GM19395 (cell line): ENCODE measurements at regions not wholly inside any gene's neighbourhood (a gene's known extent, or its start where the extent isn't known, plus 50 kb on each side); places are given as distances from the start of the nearest gene placed in this dataset.
"Not testable (repeated sequence)": the region's sequence is repeated elsewhere in the genome, so short reads cannot be mapped to it uniquely, and the experiment has no call there.

Experiments used
- ATAC-seq: cut with Tn5 transposase; IDR thresholded peaks from one replicate; pipeline ENCODE4 v1.9.1; 2021; ENCODE audit warnings: mild to moderate bottlenecking, moderate library complexity; ENCODE audit not compliant: unreplicated experiment

DNA sequence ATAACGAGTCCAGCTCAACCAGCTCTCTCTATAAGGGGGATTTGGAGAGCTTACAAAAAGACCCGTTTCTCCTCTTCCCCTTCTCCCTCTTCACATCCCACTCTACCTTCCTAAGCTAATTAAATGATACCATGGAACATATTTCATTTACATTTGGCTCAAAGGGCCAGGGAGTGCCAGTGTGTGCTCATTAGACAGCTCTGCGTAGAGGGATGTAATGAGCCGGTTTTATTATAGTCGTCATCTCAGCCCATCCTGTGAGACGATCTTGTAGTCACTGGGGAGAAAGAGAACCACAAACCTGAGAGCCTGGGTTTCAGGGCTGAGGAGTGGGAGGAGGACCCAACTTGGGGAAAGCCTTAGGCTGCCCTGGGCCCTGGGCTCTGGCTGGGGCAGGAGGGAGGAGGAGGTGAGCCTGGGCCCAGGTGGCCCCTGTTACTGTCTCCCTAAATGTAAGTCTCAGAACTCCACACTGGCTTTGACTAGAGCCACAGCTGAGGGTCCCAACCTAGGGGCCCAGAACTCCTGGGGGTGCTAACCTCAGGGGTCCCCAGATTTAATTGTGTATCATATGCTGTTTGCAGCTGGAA, 354.6 kb downstream of the MATN1 start:
- no peak for ATAC-seq

DNA sequence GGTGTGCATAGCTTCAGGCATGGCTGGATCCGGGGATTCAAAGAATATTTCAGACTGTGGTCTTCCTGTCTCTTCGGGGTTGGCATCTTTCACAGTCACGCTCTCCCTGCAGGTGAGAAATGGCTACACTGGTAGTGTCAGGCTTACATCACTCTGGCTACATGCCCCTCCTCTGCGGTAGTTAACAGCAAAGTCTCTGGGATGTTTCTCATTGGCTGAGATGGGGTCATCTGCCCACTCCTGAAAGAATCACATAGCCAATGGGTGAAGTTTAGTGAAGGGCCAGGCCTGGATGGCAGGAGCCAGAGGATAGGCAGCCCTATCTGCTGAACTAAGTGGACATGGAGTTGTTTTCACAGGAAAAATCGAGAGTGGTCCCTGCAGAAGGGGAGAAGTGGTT, 356.5 kb downstream of the MATN1 start:
- no peak for ATAC-seq

DNA sequence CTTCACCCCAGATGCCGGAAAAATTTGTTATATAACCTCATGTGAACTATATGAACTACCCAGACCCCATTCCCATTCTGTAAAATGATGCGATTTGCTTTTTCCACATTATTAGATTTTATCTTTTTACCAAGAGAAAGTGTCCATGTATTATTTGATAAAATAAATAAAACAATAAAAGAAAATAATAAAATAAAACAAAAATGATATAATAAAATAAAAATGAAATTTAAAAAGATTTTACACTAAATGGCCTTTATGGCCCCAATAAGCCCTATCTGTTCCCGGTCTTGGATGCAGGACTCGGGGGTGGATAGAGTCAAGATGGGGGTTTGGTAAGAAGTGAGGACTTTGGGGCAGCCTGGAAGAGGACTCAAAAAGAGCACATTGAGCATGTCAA, 357.2 kb downstream of the MATN1 start:
- no peak for ATAC-seq

DNA sequence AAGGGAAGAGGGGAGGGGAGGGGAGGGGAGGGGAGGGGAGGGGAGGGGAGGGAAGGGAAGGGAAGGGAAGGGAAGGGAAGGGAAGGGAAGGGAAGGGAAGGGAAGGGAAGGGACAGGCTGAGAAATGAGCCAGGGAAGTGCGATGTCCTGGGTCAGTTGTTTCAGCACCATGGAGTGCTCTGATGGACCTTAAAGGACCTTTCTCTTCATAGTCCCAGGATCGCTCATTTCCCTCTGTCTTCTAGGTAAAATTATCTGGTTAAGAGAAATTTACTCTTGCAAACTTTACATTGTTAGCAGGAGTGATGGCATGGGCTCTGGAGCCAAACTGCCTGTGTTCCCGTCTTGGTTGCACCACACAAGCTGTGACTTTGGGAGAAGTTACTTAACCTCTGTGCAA, 357.8 kb downstream of the MATN1 start:
- no peak for ATAC-seq

DNA sequence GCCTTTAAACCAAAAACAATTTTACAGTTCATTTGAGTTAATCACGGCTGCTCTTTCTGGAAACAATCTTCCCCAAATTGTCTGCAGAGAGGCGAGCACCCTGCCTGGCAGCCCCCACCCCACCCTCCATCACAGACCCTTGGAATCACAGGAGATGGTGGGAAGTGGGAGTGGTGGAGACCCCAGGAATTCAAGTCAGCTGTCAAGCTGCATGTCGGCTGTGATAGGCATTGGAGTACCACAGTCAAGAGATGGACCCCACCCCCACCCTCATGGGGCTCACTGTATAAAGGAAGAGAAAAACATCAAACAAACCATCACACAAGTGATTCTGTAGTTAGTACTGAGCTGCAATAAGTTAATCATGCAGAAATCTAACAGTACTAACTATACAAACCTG, 360.4 kb downstream of the MATN1 start:
- ATAC-seq: no peak

DNA sequence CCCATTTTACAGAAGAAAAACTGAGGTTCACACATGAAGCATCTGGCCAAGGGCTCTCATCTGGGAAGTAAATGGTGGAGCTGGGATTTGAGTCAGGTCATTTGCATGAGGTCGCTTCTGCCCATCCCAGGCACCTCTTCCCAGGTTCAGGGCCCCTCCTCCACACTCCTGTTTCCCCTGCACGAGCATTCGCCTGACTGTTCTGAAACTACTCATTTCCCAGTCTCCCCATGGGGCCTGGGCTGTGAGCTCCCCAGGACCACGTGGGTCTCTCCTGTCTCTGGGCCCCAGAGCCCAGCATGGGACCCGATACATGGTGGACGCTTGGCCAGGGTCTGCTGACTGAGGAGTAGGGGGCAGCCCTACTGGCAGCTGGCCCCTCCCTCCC, 360.8 kb downstream of the MATN1 start:
- ATAC-seq: no peak

DNA sequence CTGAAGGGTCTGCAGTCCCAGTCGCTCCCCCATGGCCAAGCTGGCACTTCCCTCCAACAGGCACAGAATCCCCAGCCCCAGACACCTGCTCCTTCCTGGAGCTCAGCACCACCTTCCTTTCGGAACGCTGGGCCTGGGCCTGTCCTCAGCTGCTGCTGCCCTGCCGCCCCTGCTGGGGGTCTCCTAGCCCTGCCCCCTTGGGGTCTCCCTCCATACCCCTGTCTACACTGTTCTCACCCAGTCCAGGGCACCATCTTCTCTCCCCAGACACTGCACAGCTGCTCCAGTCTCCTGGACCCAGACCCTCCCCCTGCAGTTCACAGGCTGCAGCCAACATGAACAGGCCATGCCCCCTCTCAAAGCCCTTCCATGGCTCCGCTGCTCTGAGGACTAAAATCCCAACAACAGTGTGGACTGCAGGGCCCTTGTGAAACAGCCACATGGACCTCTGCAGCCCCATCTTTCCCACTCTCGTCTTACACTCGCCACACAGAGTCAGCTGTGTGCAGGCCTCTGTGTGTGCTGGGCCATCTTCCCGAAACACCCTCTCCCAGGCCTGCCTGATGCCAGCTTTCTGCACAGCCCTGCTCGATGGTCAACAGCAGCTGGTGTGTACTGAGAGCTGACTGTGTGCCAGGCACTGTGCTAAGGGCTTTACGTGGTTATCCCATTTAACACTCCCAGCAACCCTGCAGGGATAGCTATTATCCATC, 361.3 kb downstream of the MATN1 start:
- ATAC-seq: not testable (repeated sequence)

GRCh38 chr1:30360753-30361152, 362.6 kb downstream of the MATN1 start:
- no peak for ATAC-seq

DNA sequence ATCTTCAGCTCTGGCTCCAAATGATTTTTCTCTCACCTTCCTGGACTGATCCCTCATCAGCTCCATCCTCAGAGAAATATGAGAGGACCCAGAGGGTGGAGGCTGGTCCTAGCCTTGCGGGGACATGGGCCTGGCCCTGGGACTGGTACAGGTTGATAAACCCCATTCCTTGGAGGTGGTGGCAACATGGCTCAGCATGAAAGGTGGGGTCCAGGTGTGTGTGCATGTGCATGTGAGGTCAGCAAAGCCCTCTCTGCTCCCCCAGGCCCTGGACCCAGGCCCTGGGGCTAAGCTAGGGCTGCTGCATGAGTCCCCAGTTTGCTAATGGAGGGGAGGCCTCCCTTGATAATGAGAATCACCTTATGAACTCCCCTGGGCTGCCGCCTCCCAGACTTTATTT, 363.1 kb downstream of the MATN1 start:
- ATAC-seq: no peak

DNA sequence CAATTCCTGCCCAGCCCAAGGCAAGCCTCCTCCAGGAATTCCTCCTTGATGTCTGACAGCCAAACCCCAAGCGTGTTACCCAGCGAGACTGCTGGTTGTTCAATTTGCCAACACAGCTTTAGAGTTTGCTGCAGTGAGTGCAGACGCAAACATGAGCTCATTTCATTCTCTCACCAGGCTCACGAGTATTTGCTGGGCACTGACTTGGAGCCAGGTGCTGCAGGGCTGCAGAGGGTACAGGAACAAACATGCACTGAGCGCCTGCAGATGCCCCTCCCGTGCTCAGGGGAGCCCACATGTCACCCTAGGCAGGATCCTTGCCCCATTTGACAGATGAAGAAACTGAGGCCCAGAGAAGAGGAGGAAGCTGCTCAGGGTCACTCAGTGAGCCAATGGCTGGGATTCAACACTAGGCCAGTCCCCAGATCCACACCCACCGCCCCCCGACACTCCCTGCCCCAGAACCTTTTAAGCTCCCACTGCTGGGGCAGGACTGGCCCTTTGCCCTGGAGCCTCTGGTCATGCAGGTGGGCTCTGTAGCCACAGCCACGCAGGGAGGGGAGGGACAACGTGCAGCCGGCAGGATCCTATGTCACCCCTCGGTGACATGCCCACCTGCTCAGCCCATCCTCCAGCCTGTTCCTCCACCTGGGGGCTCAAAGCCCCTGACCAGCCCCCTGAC, 363.7 kb downstream of the MATN1 start:
- ATAC-seq: no peak

DNA sequence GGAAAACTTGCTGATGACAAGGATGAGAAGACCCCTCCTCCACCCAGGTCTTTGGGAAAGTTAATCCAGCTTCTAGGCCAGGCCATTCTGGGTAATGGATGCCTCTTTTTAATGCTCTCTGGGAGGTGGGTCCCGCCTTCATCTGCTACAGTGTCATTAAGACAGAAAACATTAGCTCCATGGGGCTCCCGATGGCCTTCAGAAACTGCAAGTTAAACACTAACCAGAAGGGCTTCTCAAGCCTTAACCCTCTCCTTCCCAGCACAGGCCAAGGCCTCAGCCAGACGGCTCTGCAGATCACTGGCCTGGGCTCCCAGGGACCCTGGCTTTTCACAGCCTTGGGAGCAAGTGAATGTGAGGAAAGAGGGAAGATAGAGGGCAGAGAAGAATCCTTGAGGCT, 364.9 kb downstream of the MATN1 start:
- ATAC-seq: no peak

GRCh38 chr1:30356839-30357238, 366.5 kb downstream of the MATN1 start:
- no peak for ATAC-seq

- ATAC-seq: no peak
Measured at GRCh38 chr1:30354410-30354809, 369.0 kb downstream of the MATN1 start.

DNA sequence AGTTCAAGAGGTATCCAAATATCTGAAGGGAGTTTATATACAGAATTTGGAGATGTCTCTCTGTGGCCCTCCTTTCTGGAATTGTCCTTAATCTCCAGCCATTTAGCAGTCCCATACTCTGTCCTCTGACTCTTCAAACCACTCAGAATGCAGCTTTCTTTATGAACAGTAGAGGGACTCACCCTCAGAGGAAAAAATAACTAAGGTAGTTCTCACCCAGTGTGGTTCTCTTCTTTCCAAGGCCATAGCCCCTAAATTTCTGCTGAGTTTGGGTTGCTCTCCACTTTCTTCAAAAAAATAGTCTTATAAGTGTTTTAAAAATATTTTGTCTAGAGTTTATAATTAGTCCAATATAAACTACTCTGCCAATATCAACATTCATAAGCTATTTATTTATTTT, 369.7 kb downstream of the MATN1 start:
- ATAC-seq: no peak

- ATAC-seq: no peak
Measured at GRCh38 chr1:30348147-30348546, 375.2 kb downstream of the MATN1 start.

- no peak for ATAC-seq
Measured at GRCh38 chr1:30345491-30346130, 377.8 kb downstream of the MATN1 start.

DNA sequence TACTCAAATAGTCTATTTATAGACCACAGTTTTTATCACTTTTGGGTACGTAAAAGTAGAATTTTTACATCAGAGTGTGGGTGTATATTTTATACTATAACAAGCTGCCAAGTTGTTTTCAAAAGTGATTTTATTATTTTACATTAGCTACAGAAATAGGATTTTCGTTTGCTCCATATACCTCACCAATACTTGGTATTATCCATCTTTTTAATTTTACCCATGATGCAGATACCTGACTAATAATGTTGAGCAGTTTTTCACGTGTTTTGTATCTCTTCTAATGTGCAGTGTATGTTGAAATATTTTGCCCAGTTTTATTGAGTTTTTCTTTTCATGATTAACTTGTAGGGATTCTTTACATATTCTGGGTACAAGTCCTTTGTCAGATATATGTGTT, 379.8 kb downstream of the MATN1 start:
- ATAC-seq: no peak

GRCh38 chr1:30342535-30343141, 380.7 kb downstream of the MATN1 start:
- ATAC-seq: no peak

GRCh38 chr1:30340934-30341333, 382.5 kb downstream of the MATN1 start:
- ATAC-seq: no peak

GRCh38 chr1:30339866-30340265, 383.5 kb downstream of the MATN1 start:
- ATAC-seq: no peak

DNA sequence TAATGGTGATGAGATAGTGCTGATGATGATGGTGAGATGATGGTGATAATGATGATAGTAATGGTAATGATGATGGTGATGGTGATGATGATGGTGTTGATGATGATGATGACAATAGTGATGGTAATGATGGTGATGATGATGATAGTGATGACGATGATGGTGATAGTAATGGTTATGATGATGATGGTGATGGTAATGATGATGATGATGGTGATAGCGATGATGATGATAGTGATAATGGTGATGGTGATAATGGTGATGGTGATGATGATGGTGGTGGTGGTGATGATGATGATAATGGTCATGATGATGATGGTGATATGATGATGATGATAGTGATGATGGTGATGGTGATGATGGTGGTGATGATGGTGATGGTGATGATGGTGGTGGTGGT, 384.6 kb downstream of the MATN1 start:
- no peak for ATAC-seq

GRCh38 chr1:30337324-30337620, 386.1 kb downstream of the MATN1 start:
- ATAC-seq: no peak
